ENCODE measurements at regions not wholly inside any gene's neighbourhood (a gene's known extent, or its start where the extent isn't known, plus 50 kb on each side); places are given as distances from the start of the nearest gene placed in this dataset.

GRCh38 chr4:112968451-112969159 is 80.8 kb upstream of the ANK2 start:
- intact Hi-C loops (cut with DNase I): loop anchor here (10.0 kb wide), 1 partner anchor 126 kb away; no protein-coding TSS in a partner anchor

GRCh38 chr4:112970903-112971302 is 78.5 kb upstream of the ANK2 start:
- intact Hi-C loops (cut with DNase I): no loop called here

More at GRCh38 chr4:112968451-112969159, 80.8 kb upstream of the ANK2 start:
- no peak for DNase-seq (ENCODE audit: low spot score)

GRCh38 chr4:112973750-112974251 is 75.7 kb upstream of the ANK2 start:
- DNase-seq (ENCODE audit: low spot score): no peak
- intact Hi-C loops (cut with DNase I): no loop called here

More at GRCh38 chr4:112970903-112971302, 78.5 kb upstream of the ANK2 start:
- DNase-seq (ENCODE audit: low spot score): no peak

- intact Hi-C loops (cut with DNase I): no loop called here
- DNase-seq (ENCODE audit: low spot score): no peak
Measured at GRCh38 chr4:112975567-112976355, 73.7 kb upstream of the ANK2 start.

GRCh38 chr4:112978691-112979472 is 70.6 kb upstream of the ANK2 start:
- intact Hi-C loops (cut with DNase I): no loop called here
- DNase-seq (ENCODE audit: low spot score): no peak

- intact Hi-C loops (cut with DNase I): no loop called here
- no peak for DNase-seq (ENCODE audit: low spot score)
Measured at GRCh38 chr4:112979881-112980421, 69.5 kb upstream of the ANK2 start.

GRCh38 chr4:112982680-112983079 is 66.8 kb upstream of the ANK2 start:
- no peak for DNase-seq (ENCODE audit: low spot score)
- intact Hi-C loops (cut with DNase I): no loop called here

- intact Hi-C loops (cut with DNase I): no loop called here
- DNase-seq (ENCODE audit: low spot score): no peak
Measured at GRCh38 chr4:112994732-112995464, 54.6 kb upstream of the ANK2 start.
